ENCODE measurements at regions not wholly inside any gene's neighbourhood (a gene's known extent, or its start where the extent isn't known, plus 50 kb on each side); places are given as distances from the start of the nearest gene placed in this dataset.

- intact Hi-C loops (cut with micrococcal nuclease): loop anchor here in 1 of 2 donors (5.0 to 10.0 kb wide), 2 partner anchors 47 to 75 kb away; no protein-coding TSS in a partner anchor
- no peaks in the 10 kb centered on the region for H3K79me2 ChIP-seq (ENCODE audit: insufficient read depth, low read length)
- H3K4me2 ChIP-seq (replicated peaks; ENCODE audit: extremely low read depth, low read length, poor library complexity, severe bottlenecking): no peak overlapping the region
- no peak for TF ChIP-seq CTCF (IDR thresholded peaks at IDR 0.05)
- H3K9me3 ChIP-seq (replicated peaks in 1 of 2; ENCODE audit: control insufficient read depth in 1 of 2, insufficient read depth in 1 of 2, low read length in 2 of 2): no peaks in the 10 kb centered on the region
- peak in 2 of 3 donors; percentile 20 to 64 for DNase-seq
- peaks cover 0 to 4% (median 3%) of the 10 kb centered on the region in 3 donors for H3K27me3 Mint-ChIP-seq (ENCODE audit: low read depth in 3 of 3)
- no peaks in the 10 kb centered on the region for H3K36me3 ChIP-seq (replicated peaks in 1 of 2; ENCODE audit: control insufficient read depth in 1 of 2, insufficient read depth in 2 of 2, low read length in 2 of 2)
- peaks cover 0 to 2% (median 0%) of the 10 kb centered on the region in 7 donors for H3K9me3 Mint-ChIP-seq
- H3K4me1 Mint-ChIP-seq: peaks cover 42% of the 10 kb centered on the region
- H3K27ac ChIP-seq (ENCODE audit: low read depth in 1 of 2, low read length in 2 of 2): no peak overlapping the region
- H3K4me3 Mint-ChIP-seq: no peak overlapping the region
- H2AFZ ChIP-seq (ENCODE audit: insufficient read depth, low read depth, low read length, poor library complexity, severe bottlenecking): no peak overlapping the region
- peaks cover 20 to 31% of the 10 kb centered on the region in 2 donors for H3K4me1 ChIP-seq (ENCODE audit: control insufficient read depth in 1 of 2, insufficient read depth in 2 of 2, low read length in 2 of 2)
- 91% methylated on average over 5 of the region's 8 CpGs for WGBS (ENCODE audit: insufficient coverage)
- no peak overlapping the region for H3K4me3 ChIP-seq (replicated peaks in 1 of 3; ENCODE audit: low read depth in 2 of 3, low read length in 3 of 3)
- peak overlapping the region in 5 of 7 donors; percentile 32 to 66 (median 46) for H3K27ac Mint-ChIP-seq
- no peaks in the 10 kb centered on the region for H3K27me3 ChIP-seq (ENCODE audit: control insufficient read depth in 2 of 2, insufficient read depth in 2 of 2, low read length in 2 of 2)
- no peaks in the 10 kb centered on the region for H3K36me3 Mint-ChIP-seq
- H3K9ac ChIP-seq (ENCODE audit: insufficient read depth, low read length, poor library complexity, severe bottlenecking): no peak overlapping the region
- H4K20me1 ChIP-seq (ENCODE audit: insufficient read depth, low read length): no peaks in the 10 kb centered on the region
These were observed 62.7 kb upstream of the ADORA2B start for GRCh38 chr17:15882058-15882720.

DNA sequence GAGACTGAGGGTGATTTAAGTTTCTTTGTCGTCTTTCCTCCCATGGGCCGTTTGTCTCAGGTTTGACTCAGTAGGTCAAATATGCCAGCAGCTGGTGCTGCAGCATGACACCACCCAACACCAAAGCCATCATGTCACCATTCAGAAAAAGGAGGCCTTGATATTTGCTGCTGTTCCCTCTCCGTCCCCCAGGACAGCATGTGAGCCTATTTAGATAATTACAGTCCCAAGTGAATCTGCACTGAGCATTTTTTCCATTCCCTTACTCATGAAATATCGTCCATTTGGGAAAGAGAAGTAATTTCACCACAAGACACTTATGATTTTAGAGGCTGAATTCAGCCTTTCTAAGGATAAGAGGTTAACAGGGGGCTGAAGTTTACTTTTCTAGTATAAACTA lies 62.2 kb upstream of the ADORA2B start:
- no peak overlapping the region for H3K4me2 ChIP-seq (replicated peaks; ENCODE audit: extremely low read depth, low read length, poor library complexity, severe bottlenecking)
- H3K27me3 ChIP-seq (ENCODE audit: control insufficient read depth in 2 of 2, insufficient read depth in 2 of 2, low read length in 2 of 2): no peaks in the 10 kb centered on the region
- H2AFZ ChIP-seq (ENCODE audit: insufficient read depth, low read depth, low read length, poor library complexity, severe bottlenecking): no peak overlapping the region
- intact Hi-C loops (cut with micrococcal nuclease): loop anchor here in 1 of 2 donors (5.0 to 10.0 kb wide), 2 partner anchors 48 to 75 kb away; no protein-coding TSS in a partner anchor
- H3K4me1 ChIP-seq (ENCODE audit: control insufficient read depth in 1 of 2, insufficient read depth in 2 of 2, low read length in 2 of 2): peaks cover 23 to 37% of the 10 kb centered on the region in 2 donors
- WGBS (ENCODE audit: insufficient coverage): 94% methylated on average over 2 of the region's 4 CpGs
- no peaks in the 10 kb centered on the region for H4K20me1 ChIP-seq (ENCODE audit: insufficient read depth, low read length)
- TF ChIP-seq CTCF (IDR thresholded peaks at IDR 0.05): no peak
- H3K9me3 Mint-ChIP-seq: peaks cover 0 to 2% (median 0%) of the 10 kb centered on the region in 7 donors
- H3K9me3 ChIP-seq (replicated peaks in 1 of 2; ENCODE audit: control insufficient read depth in 1 of 2, insufficient read depth in 1 of 2, low read length in 2 of 2): no peaks in the 10 kb centered on the region
- H3K4me3 Mint-ChIP-seq: no peak overlapping the region
- no peaks in the 10 kb centered on the region for H3K79me2 ChIP-seq (ENCODE audit: insufficient read depth, low read length)
- peak overlapping the region in 4 of 7 donors; percentile 18 to 46 (median 26) for H3K27ac Mint-ChIP-seq
- H3K36me3 Mint-ChIP-seq: no peaks in the 10 kb centered on the region
- no peak overlapping the region for H3K4me3 ChIP-seq (replicated peaks in 1 of 3; ENCODE audit: low read depth in 2 of 3, low read length in 3 of 3)
- peaks cover 0 to 4% (median 3%) of the 10 kb centered on the region in 3 donors for H3K27me3 Mint-ChIP-seq (ENCODE audit: low read depth in 3 of 3)
- peaks cover 46% of the 10 kb centered on the region for H3K4me1 Mint-ChIP-seq
- H3K27ac ChIP-seq (ENCODE audit: low read depth in 1 of 2, low read length in 2 of 2): no peak overlapping the region
- H3K9ac ChIP-seq (ENCODE audit: insufficient read depth, low read length, poor library complexity, severe bottlenecking): no peak overlapping the region
- DNase-seq: peak in 1 of 3 donors; percentile 13
- H3K36me3 ChIP-seq (replicated peaks in 1 of 2; ENCODE audit: control insufficient read depth in 1 of 2, insufficient read depth in 2 of 2, low read length in 2 of 2): no peaks in the 10 kb centered on the region
